ENCODE measurements at regions not wholly inside any gene's neighbourhood (a gene's known extent, or its start where the extent isn't known, plus 50 kb on each side); places are given as distances from the start of the nearest gene placed in this dataset.

DNA sequence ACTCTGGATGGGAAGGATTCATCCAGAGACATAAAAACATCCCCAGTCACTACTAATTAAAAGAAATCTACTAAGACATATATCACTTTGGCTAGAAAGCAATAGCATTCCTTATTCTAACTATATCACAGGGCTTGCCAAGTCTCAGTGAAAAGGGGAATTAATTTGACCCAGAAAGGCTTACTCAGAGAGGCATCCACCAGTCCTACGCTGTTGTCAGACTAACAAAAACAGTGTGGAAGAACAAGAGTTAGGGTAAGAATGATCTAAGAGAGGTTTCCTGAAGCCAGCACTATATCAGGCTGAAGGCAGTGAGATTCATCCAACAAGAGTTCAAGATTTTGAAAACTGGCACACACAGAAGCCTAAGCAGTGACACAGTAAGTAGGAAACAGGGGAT lies 126.1 kb downstream of the GDAP2 start:
- ATAC-seq (ENCODE audit: insufficient read depth, low read depth) (no peak), DNase-seq (no peak)
- no peaks in the 10 kb centered on the region for H3K4me1 ChIP-seq (ENCODE audit: insufficient read depth, low read length)
- no peaks in the 10 kb centered on the region for H3K27me3 ChIP-seq (ENCODE audit: insufficient read depth, low read length, poor library complexity)
- H4K20me1 ChIP-seq (ENCODE audit: insufficient read depth, low read length): no peaks in the 10 kb centered on the region
- H3K9ac ChIP-seq (ENCODE audit: low read depth, low read length): no peak overlapping the region
- no peak overlapping the region for H3K4me2 ChIP-seq (ENCODE audit: insufficient read depth, low read length)
- H3K9me3 ChIP-seq (ENCODE audit: insufficient read depth, low read length, severe bottlenecking): no peaks in the 10 kb centered on the region
- H3K4me3 ChIP-seq (ENCODE audit: low read depth in 1 of 2, low read length in 2 of 2): no peak overlapping the region
- no peak for TF ChIP-seq EZH2 (IDR thresholded peaks at IDR 0.05; ENCODE audit: borderline replicate concordance, low read depth, low read length, severe bottlenecking)
- TF ChIP-seq, protein P1, sequence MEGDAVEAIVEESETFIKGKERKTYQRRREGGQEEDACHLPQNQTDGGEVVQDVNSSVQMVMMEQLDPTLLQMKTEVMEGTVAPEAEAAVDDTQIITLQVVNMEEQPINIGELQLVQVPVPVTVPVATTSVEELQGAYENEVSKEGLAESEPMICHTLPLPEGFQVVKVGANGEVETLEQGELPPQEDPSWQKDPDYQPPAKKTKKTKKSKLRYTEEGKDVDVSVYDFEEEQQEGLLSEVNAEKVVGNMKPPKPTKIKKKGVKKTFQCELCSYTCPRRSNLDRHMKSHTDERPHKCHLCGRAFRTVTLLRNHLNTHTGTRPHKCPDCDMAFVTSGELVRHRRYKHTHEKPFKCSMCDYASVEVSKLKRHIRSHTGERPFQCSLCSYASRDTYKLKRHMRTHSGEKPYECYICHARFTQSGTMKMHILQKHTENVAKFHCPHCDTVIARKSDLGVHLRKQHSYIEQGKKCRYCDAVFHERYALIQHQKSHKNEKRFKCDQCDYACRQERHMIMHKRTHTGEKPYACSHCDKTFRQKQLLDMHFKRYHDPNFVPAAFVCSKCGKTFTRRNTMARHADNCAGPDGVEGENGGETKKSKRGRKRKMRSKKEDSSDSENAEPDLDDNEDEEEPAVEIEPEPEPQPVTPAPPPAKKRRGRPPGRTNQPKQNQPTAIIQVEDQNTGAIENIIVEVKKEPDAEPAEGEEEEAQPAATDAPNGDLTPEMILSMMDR (IDR thresholded peaks at IDR 0.05; ENCODE audit: borderline replicate concordance, extremely low read depth, low read length, poor library complexity, severe bottlenecking): no peak
- no peaks in the 10 kb centered on the region for H3K79me2 ChIP-seq (ENCODE audit: insufficient read depth, low read length)
- no peaks in the 10 kb centered on the region for H3K36me3 ChIP-seq (ENCODE audit: insufficient read depth, low read length)
- H3K27ac ChIP-seq (ENCODE audit: low read length): no peak overlapping the region
- H2AFZ ChIP-seq (ENCODE audit: low read depth, low read length): no peak overlapping the region

DNA sequence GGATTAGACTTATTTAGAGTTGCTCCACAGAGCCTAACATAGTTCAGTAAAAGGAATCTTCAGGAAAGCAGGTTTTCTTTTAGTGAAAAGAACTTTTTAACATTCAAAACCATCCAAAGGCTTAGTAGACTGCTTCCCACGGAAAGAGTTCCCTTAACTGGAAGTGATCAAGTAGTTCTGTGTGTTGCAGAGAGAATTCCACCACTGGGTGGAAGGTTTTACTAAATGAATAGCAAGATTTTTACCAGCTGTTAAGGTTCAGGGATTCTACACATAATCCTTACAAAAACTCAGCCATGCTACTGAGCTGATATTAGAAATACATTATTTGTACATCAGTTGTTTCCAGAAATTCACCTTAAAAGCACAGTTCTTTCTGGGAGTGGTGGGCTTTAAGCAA lies 119.7 kb downstream of the GDAP2 start:
- H3K9ac ChIP-seq (ENCODE audit: low read depth, low read length): no peak overlapping the region
- TF ChIP-seq EZH2 (IDR thresholded peaks at IDR 0.05; ENCODE audit: borderline replicate concordance, low read depth, low read length, severe bottlenecking): no peak
- TF ChIP-seq, protein P1 (IDR thresholded peaks at IDR 0.05; ENCODE audit: borderline replicate concordance, extremely low read depth, low read length, poor library complexity, severe bottlenecking): no peak
- H3K4me3 ChIP-seq (ENCODE audit: low read depth in 1 of 2, low read length in 2 of 2): no peak overlapping the region
- H4K20me1 ChIP-seq (ENCODE audit: insufficient read depth, low read length): no peaks in the 10 kb centered on the region
- H3K4me2 ChIP-seq (ENCODE audit: insufficient read depth, low read length): no peak overlapping the region
- no peaks in the 10 kb centered on the region for H3K36me3 ChIP-seq (ENCODE audit: insufficient read depth, low read length)
- H3K4me1 ChIP-seq (ENCODE audit: insufficient read depth, low read length): peaks cover 13% of the 10 kb centered on the region
- H3K9me3 ChIP-seq (ENCODE audit: insufficient read depth, low read length, severe bottlenecking): no peaks in the 10 kb centered on the region
- no peak overlapping the region for H3K27ac ChIP-seq (ENCODE audit: low read length)
- no peaks in the 10 kb centered on the region for H3K79me2 ChIP-seq (ENCODE audit: insufficient read depth, low read length)
- no peaks in the 10 kb centered on the region for H3K27me3 ChIP-seq (ENCODE audit: insufficient read depth, low read length, poor library complexity)
- DNase-seq (no peak), ATAC-seq (ENCODE audit: insufficient read depth, low read depth) (no peak)
- H2AFZ ChIP-seq (ENCODE audit: low read depth, low read length): no peak overlapping the region

DNA sequence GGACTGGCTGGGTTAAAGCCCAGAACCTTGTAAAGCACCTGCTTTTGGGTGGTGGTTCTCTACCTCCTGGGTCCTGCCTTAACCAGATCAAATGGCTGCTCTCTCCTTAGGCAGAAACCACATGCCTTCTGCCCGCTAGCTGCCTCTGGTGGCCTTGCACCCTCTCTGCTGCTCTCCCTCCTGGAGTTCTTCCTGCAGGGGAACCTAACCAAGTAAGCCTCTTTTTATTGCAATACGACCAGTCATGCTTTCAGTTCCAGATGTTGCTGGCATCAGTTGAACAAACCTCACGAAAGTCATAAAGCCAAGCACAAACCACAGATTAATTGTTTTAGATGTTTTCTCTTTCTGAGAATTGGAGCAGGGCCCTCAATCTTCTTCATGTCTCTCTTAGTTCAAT lies 118.9 kb downstream of the GDAP2 start:
- H3K4me2 ChIP-seq (ENCODE audit: insufficient read depth, low read length): peak overlapping the region; percentile 27; the same call in 1 of the 2 replicates
- H3K79me2 ChIP-seq (ENCODE audit: insufficient read depth, low read length): no peaks in the 10 kb centered on the region
- ATAC-seq (ENCODE audit: insufficient read depth, low read depth) (peak; percentile 96), DNase-seq (peak; percentile 73)
- H3K9me3 ChIP-seq (ENCODE audit: insufficient read depth, low read length, severe bottlenecking): no peaks in the 10 kb centered on the region
- H3K4me1 ChIP-seq (ENCODE audit: insufficient read depth, low read length): peaks cover 13% of the 10 kb centered on the region
- H3K27ac ChIP-seq (ENCODE audit: low read length): no peak overlapping the region
- no peaks in the 10 kb centered on the region for H3K27me3 ChIP-seq (ENCODE audit: insufficient read depth, low read length, poor library complexity)
- H3K4me3 ChIP-seq (ENCODE audit: low read depth in 1 of 2, low read length in 2 of 2): no peak overlapping the region
- H3K36me3 ChIP-seq (ENCODE audit: insufficient read depth, low read length): no peaks in the 10 kb centered on the region
- H4K20me1 ChIP-seq (ENCODE audit: insufficient read depth, low read length): no peaks in the 10 kb centered on the region
- TF ChIP-seq, protein P1 (IDR thresholded peaks at IDR 0.05; ENCODE audit: borderline replicate concordance, extremely low read depth, low read length, poor library complexity, severe bottlenecking): peak; percentile 58
- no peak for TF ChIP-seq EZH2 (IDR thresholded peaks at IDR 0.05; ENCODE audit: borderline replicate concordance, low read depth, low read length, severe bottlenecking)
- no peak overlapping the region for H2AFZ ChIP-seq (ENCODE audit: low read depth, low read length)
- no peak overlapping the region for H3K9ac ChIP-seq (ENCODE audit: low read depth, low read length)

Data from DND-41 (cell line).